ENCODE measurements at regions not wholly inside any gene's neighbourhood (a gene's known extent, or its start where the extent isn't known, plus 50 kb on each side); places are given as distances from the start of the nearest gene placed in this dataset.

- DNase-seq (ENCODE audit: low read depth), result no peak
- H3K4me3 ChIP-seq (ENCODE audit: low read length), result no peak overlapping the region
- TF ChIP-seq CTCF (conservative IDR thresholded peaks at IDR 0.05; ENCODE audit: low read length), result no peak
These were observed 67.8 kb upstream of the TBX5 start for GRCh38 chr12:114473717-114474116.

DNA sequence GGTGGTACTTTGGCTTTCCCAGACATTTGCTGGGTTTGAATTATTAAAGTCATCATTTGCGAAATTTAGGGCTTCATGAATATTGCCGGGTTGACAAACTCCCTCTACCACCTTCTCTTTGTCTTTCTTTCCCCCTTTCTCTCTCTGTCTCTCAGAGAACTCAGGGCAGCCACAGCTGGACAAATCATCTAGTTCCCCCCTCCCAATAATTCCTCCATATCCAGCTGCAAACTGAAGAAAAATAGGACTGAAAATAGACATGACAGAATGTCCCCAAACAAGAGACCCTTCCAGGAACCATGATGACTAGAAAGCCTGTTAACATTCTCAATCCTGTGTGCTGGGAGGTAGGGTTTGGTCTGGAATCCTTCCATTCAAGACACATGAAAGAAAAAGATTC, 67.1 kb upstream of the TBX5 start:
- no peak overlapping the region for H3K4me3 ChIP-seq (ENCODE audit: low read length)
- no peak for DNase-seq (ENCODE audit: low read depth)
- TF ChIP-seq CTCF (conservative IDR thresholded peaks at IDR 0.05; ENCODE audit: low read length), result no peak

- TF ChIP-seq CTCF (conservative IDR thresholded peaks at IDR 0.05; ENCODE audit: low read length), result no peak
- no peak for DNase-seq (ENCODE audit: low read depth)
- H3K4me3 ChIP-seq (ENCODE audit: low read length), result no peak overlapping the region
These were observed 51.7 kb upstream of the TBX5 start for GRCh38 chr12:114457620-114458019.

All from AG10803 (cell line).